MM.1S (cell line): ENCODE measurements at regions not wholly inside any gene's neighbourhood (a gene's known extent, or its start where the extent isn't known, plus 50 kb on each side); places are given as distances from the start of the nearest gene placed in this dataset.
A peak's percentile ranks its signal among the peaks of the same experiment; 100 is the strongest.
"Not testable (repeated sequence)": the region's sequence is repeated elsewhere in the genome, so short reads cannot be mapped to it uniquely, and the experiment has no call there.

Experiments
- DNase-seq: peaks from one replicate; pipeline ENCODE4 v3.0.0-alpha.2; 2015
- H2AFZ ChIP-seq: fragments of 300-600 bp; sonication (generic); 2 replicates; pipeline ENCODE4 v1.6.0; 2016; ENCODE audit warnings: antibody characterized with exemption, low read length
- H3F3A ChIP-seq: fragments of 300-600 bp; sonication (generic); 2 replicates; pipeline ENCODE4 v1.6.1; 2016; ENCODE audit warnings: mild to moderate bottlenecking, antibody characterized with exemption, low read length, moderate library complexity, mixed read lengths; ENCODE audit not compliant: insufficient read depth
- H3K27ac ChIP-seq: fragments of 300-600 bp; sonication (generic); 2 replicates; pipeline ENCODE4 v1.5.1; 2016; ENCODE audit warnings: mild to moderate bottlenecking, low read length
- H3K27me3 ChIP-seq: fragments of 300-600 bp; sonication (generic); replicated peaks from 2 replicates; pipeline ENCODE4 v1.6.0; 2016; ENCODE audit warnings: low read length; ENCODE audit not compliant: insufficient read depth
- H3K36me3 ChIP-seq: fragments of 300-600 bp; sonication (generic); replicated peaks from 2 replicates; pipeline ENCODE4 v1.6.1; 2016; ENCODE audit warnings: mild to moderate bottlenecking, low read length, mixed read lengths; ENCODE audit not compliant: insufficient read depth
- H3K4me1 ChIP-seq: fragments of 300-600 bp; sonication (generic); 2 replicates; pipeline ENCODE4 v1.6.1; 2016; ENCODE audit warnings: low read length, mixed read lengths
- H3K4me2 ChIP-seq: fragments of 300-600 bp; sonication (generic); 2 replicates; pipeline ENCODE4 v1.6.0; 2016; ENCODE audit warnings: low read depth, low read length
- H3K4me3 ChIP-seq: fragments of 300-600 bp; sonication (generic); 2 replicates; pipeline ENCODE4 v1.5.1; 2016; ENCODE audit warnings: low read length, mixed read lengths
- H3K79me2 ChIP-seq: fragments of 300-600 bp; sonication (generic); 2 replicates; pipeline ENCODE4 v1.6.1; 2016; ENCODE audit warnings: mixed run types, low read length, mixed read lengths
- H3K9ac ChIP-seq: fragments of 300-600 bp; sonication (generic); 2 replicates; pipeline ENCODE4 v1.6.1; 2016; ENCODE audit warnings: low read length, mixed read lengths
- H3K9me2 ChIP-seq: fragments of 300-600 bp; sonication (generic); replicated peaks from 2 replicates; pipeline ENCODE4 v1.6.1; 2016; ENCODE audit warnings: mild to moderate bottlenecking, low read length, mixed read lengths; ENCODE audit not compliant: insufficient read depth
- H3K9me3 ChIP-seq: fragments of 300-600 bp; sonication (generic); replicated peaks from 2 replicates; pipeline ENCODE4 v1.6.1; 2016; ENCODE audit warnings: mild to moderate bottlenecking, low read length, mixed read lengths; ENCODE audit not compliant: insufficient read depth
- H4K20me1 ChIP-seq: fragments of 300-600 bp; sonication (generic); 2 replicates; pipeline ENCODE4 v1.6.1; 2016; ENCODE audit warnings: mild to moderate bottlenecking, low read length, moderate library complexity, mixed read lengths; ENCODE audit not compliant: insufficient read depth
- CTCF ChIP-seq: fragments of 300-600 bp; sonication (generic); IDR thresholded peaks from 2 replicates; pipeline ENCODE4 v1.5.1; 2016; ENCODE audit warnings: antibody characterized with exemption, low read length, mixed read lengths
- EZH2 ChIP-seq: fragments of 300-600 bp; sonication (generic); optimal IDR thresholded peaks from 2 replicates; pipeline ENCODE3; 2017; ENCODE audit warnings: low read depth, mild to moderate bottlenecking, antibody characterized with exemption, low read length, mixed read lengths
- EZH2phosphoT487 ChIP-seq: fragments of 300-600 bp; sonication (generic); IDR thresholded peaks from 2 replicates; pipeline ENCODE4 v1.6.1; 2018; ENCODE audit warnings: antibody characterized with exemption, low read length

GRCh38 chr5:128854931-128855330, 110.4 kb upstream of the SLC27A6 start:
- H3K27ac ChIP-seq, result no peak overlapping the region
- H2AFZ ChIP-seq, result no peak overlapping the region
- no peak overlapping the region for H3K9ac ChIP-seq
- H3K36me3 ChIP-seq, result no peaks in the 10 kb centered on the region
- H3F3A ChIP-seq, result no peaks in the 10 kb centered on the region
- H3K27me3 ChIP-seq, result no peaks in the 10 kb centered on the region
- no peak overlapping the region for H3K4me3 ChIP-seq
- no peaks in the 10 kb centered on the region for H3K9me3 ChIP-seq
- no peaks in the 10 kb centered on the region for H4K20me1 ChIP-seq
- H3K79me2 ChIP-seq, result no peaks in the 10 kb centered on the region
- peaks cover 18% of the 10 kb centered on the region for H3K4me1 ChIP-seq
- TF ChIP-seq EZH2phosphoT487 (no peak), CTCF (no peak), EZH2 (no peak)
- H3K9me2 ChIP-seq, result no peaks in the 10 kb centered on the region
- H3K4me2 ChIP-seq, result 0 out of 2 replicates have a peak overlapping the region, but pooled peaks have one; percentile 5
- DNase-seq, result peak; percentile 68

- TF ChIP-seq CTCF, result no peak
- H3K4me2 ChIP-seq, result no peak overlapping the region
- no peaks in the 10 kb centered on the region for H3K27me3 ChIP-seq
- H3K4me1 ChIP-seq, result peaks cover 18% of the 10 kb centered on the region
- no peaks in the 10 kb centered on the region for H3K36me3 ChIP-seq
- DNase-seq, result no peak
- no peaks in the 10 kb centered on the region for H3K9me2 ChIP-seq
- no peak overlapping the region for H3K9ac ChIP-seq
- no peaks in the 10 kb centered on the region for H3K79me2 ChIP-seq
- no peak overlapping the region for H3K27ac ChIP-seq
- no peak overlapping the region for H2AFZ ChIP-seq
- no peaks in the 10 kb centered on the region for H3K9me3 ChIP-seq
- no peaks in the 10 kb centered on the region for H4K20me1 ChIP-seq
- H3K4me3 ChIP-seq, result no peak overlapping the region
- H3F3A ChIP-seq, result no peaks in the 10 kb centered on the region
Measured at GRCh38 chr5:128857076-128857677, 108.1 kb upstream of the SLC27A6 start.

DNA sequence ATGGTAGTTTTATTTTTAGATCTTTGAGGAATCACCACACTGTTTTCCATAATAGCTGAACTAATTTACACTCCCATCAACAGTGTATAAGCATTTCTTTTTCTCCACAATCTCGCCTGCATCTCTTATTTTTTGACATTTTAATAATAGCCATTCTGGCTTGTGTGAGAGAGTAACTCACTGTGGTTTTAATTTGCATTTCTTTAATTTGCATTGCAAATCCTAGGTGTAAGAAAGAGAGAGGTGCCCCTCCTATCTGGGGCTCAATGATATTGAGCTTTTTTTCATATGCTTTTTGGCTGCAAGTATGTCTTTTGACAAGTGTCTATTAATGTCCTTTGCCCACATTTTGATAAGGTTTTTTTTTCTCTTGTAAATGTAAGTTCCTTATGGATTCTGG, 106.3 kb upstream of the SLC27A6 start:
- TF ChIP-seq EZH2phosphoT487 (no peak), CTCF (no peak), EZH2 (no peak)
- H3K4me1 ChIP-seq, result peaks cover 18% of the 10 kb centered on the region
- DNase-seq, result no peak
- H2AFZ ChIP-seq, result no peak overlapping the region
- no peaks in the 10 kb centered on the region for H3K9me2 ChIP-seq
- no peak overlapping the region for H3K4me3 ChIP-seq
- H3K79me2 ChIP-seq, result no peaks in the 10 kb centered on the region
- H3K27ac ChIP-seq, result no peak overlapping the region
- no peak overlapping the region for H3K4me2 ChIP-seq
- H3K9me3 ChIP-seq, result no peaks in the 10 kb centered on the region
- no peaks in the 10 kb centered on the region for H3K27me3 ChIP-seq
- no peaks in the 10 kb centered on the region for H3K36me3 ChIP-seq
- H3K9ac ChIP-seq, result no peak overlapping the region
- no peaks in the 10 kb centered on the region for H4K20me1 ChIP-seq
- H3F3A ChIP-seq, result no peaks in the 10 kb centered on the region

- not testable (repeated sequence) for H3K27me3 ChIP-seq, H3K4me3 ChIP-seq, H3K79me2 ChIP-seq, H3F3A ChIP-seq, H2AFZ ChIP-seq, H4K20me1 ChIP-seq, H3K27ac ChIP-seq, H3K4me1 ChIP-seq, H3K4me2 ChIP-seq, H3K9me3 ChIP-seq, DNase-seq, H3K9ac ChIP-seq, H3K9me2 ChIP-seq, H3K36me3 ChIP-seq
Measured at GRCh38 chr5:128861155-128861554, 104.1 kb upstream of the SLC27A6 start.
